HFFc6 (cell line): ENCODE measurements at regions not wholly inside any gene's neighbourhood (a gene's known extent, or its start where the extent isn't known, plus 50 kb on each side); places are given as distances from the start of the nearest gene placed in this dataset.

Experiments used
- DNase-seq: peaks from one replicate; pipeline ENCODE4 v3.0.0-alpha.2; 2018
- H3K27ac Mint-ChIP-seq: 2 replicates; pipeline ENCODE4 v1.8.0; 2020; ENCODE audit warnings: mild to moderate bottlenecking, mixed read lengths
- H3K27me3 Mint-ChIP-seq: 2 replicates; pipeline ENCODE4 v1.8.0; 2021; ENCODE audit warnings: mild to moderate bottlenecking, moderate library complexity, mixed read lengths; ENCODE audit not compliant: insufficient read depth
- H3K36me3 Mint-ChIP-seq: 2 replicates; pipeline ENCODE4 v1.8.0; 2021; ENCODE audit warnings: low read depth, mixed read lengths
- H3K4me1 Mint-ChIP-seq: 2 replicates; pipeline ENCODE4 v1.8.0; 2020; ENCODE audit warnings: low read depth, mixed read lengths
- H3K4me3 Mint-ChIP-seq: 2 replicates; pipeline ENCODE4 v1.8.0; 2020; ENCODE audit warnings: mild to moderate bottlenecking, moderate library complexity, mixed read lengths
- H3K9me3 Mint-ChIP-seq: 2 replicates; pipeline ENCODE4 v1.8.0; 2020; ENCODE audit warnings: mild to moderate bottlenecking, mixed read lengths
- CTCF ChIP-seq: fragments of 200-600 bp; sonication (generic); IDR thresholded peaks from 2 replicates; pipeline ENCODE4 v1.5.0; 2021; ENCODE audit warnings: antibody characterized with exemption, mild to moderate bottlenecking

- no peaks in the 10 kb centered on the region for H3K4me1 Mint-ChIP-seq
- no peak overlapping the region for H3K4me3 Mint-ChIP-seq
- TF ChIP-seq CTCF: no peak
- H3K36me3 Mint-ChIP-seq: no peaks in the 10 kb centered on the region
- H3K27me3 Mint-ChIP-seq: no peaks in the 10 kb centered on the region
- no peaks in the 10 kb centered on the region; the same call in 1 of the 2 replicates for H3K9me3 Mint-ChIP-seq
- no peak for DNase-seq
- no peak overlapping the region for H3K27ac Mint-ChIP-seq
Measured at GRCh38 chr2:122358729-122359128, 603.3 kb downstream of the TSN start.

DNA sequence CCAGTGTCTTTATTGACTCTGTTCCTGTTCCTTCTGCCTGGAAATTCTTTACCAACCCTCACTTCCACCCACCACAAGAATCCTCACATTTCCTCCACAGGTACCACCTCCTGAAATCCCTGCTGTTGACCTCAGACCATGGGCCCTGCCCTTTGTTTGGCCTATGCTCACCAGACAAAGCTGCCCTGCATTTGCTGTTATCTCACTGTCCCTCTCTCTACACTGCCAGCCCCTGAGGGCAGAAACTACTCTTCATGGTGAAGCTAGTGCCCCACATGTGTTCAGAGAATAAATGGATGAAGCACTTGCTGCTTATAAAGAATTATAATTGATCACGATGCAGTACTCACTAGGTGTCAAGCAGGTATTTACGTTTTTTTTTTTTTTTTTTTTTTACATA, 608.4 kb downstream of the TSN start:
- Mint-ChIP-seq H3K27me3 (no peaks in the 10 kb centered on the region), H3K4me3 (no peak overlapping the region), H3K36me3 (no peaks in the 10 kb centered on the region), H3K9me3 (no peaks in the 10 kb centered on the region; the same call in 1 of the 2 replicates), H3K27ac (no peak overlapping the region), H3K4me1 (no peaks in the 10 kb centered on the region)
- DNase-seq: no peak
- no peak for TF ChIP-seq CTCF

GRCh38 chr2:122366427-122366826, 611.0 kb downstream of the TSN start:
- Mint-ChIP-seq H3K27ac (no peak overlapping the region), H3K9me3 (peaks cover 9% of the 10 kb centered on the region), H3K36me3 (no peaks in the 10 kb centered on the region), H3K4me1 (no peaks in the 10 kb centered on the region), H3K27me3 (no peaks in the 10 kb centered on the region), H3K4me3 (no peak overlapping the region)
- DNase-seq: no peak
- no peak for TF ChIP-seq CTCF

GRCh38 chr2:122366969-122367645, 611.7 kb downstream of the TSN start:
- no peak overlapping the region for H3K4me3 Mint-ChIP-seq
- no peak for TF ChIP-seq CTCF
- no peaks in the 10 kb centered on the region for H3K4me1 Mint-ChIP-seq
- no peaks in the 10 kb centered on the region for H3K27me3 Mint-ChIP-seq
- H3K9me3 Mint-ChIP-seq: peaks cover 9% of the 10 kb centered on the region
- H3K27ac Mint-ChIP-seq: no peak overlapping the region
- H3K36me3 Mint-ChIP-seq: no peaks in the 10 kb centered on the region
- DNase-seq: no peak

- Mint-ChIP-seq H3K4me3 (no peak overlapping the region), H3K36me3 (no peaks in the 10 kb centered on the region), H3K27ac (no peak overlapping the region), H3K4me1 (no peaks in the 10 kb centered on the region), H3K27me3 (no peaks in the 10 kb centered on the region), H3K9me3 (peaks cover 12% of the 10 kb centered on the region)
- DNase-seq: no peak
- no peak for TF ChIP-seq CTCF
Measured at GRCh38 chr2:122367646-122368010, 612.2 kb downstream of the TSN start.
